Activated gamma-delta T cell treated with Interleukin-2 at 50 U/mL for 16 hours (primary cell): ENCODE measurements at regions not wholly inside any gene's neighbourhood (a gene's known extent, or its start where the extent isn't known, plus 50 kb on each side); places are given as distances from the start of the nearest gene placed in this dataset.

Source experiments
- DNase-seq: peaks from one replicate; pipeline ENCODE4 v3.0.0-alpha.2; 2020

- DNase-seq: no peak
These were observed 167.7 kb upstream of the SLC14A2 start for GRCh38 chr18:45447355-45448265.

GRCh38 chr18:45448871-45449270 is 166.4 kb upstream of the SLC14A2 start:
- DNase-seq: no peak

- no peak for DNase-seq
These were observed 165.7 kb upstream of the SLC14A2 start for GRCh38 chr18:45449418-45450227.

- DNase-seq: no peak
These were observed 158.9 kb upstream of the SLC14A2 start for GRCh38 chr18:45456090-45457021.

- DNase-seq: no peak
These were observed 157.2 kb upstream of the SLC14A2 start for GRCh38 chr18:45458033-45458432.

- DNase-seq: no peak
These were observed 153.1 kb upstream of the SLC14A2 start for GRCh38 chr18:45462179-45462578.

GRCh38 chr18:45463451-45463850 is 151.8 kb upstream of the SLC14A2 start:
- no peak for DNase-seq

- DNase-seq: no peak
These were observed 150.7 kb upstream of the SLC14A2 start for GRCh38 chr18:45464619-45465018.

GRCh38 chr18:45467293-45467692 is 148.0 kb upstream of the SLC14A2 start:
- DNase-seq: no peak

- no peak for DNase-seq
These were observed 147.3 kb upstream of the SLC14A2 start for GRCh38 chr18:45467945-45468344.

GRCh38 chr18:45478889-45479288 is 136.4 kb upstream of the SLC14A2 start:
- DNase-seq: no peak

GRCh38 chr18:45480219-45481015 is 134.9 kb upstream of the SLC14A2 start:
- DNase-seq: no peak

- no peak for DNase-seq
These were observed 133.5 kb upstream of the SLC14A2 start for GRCh38 chr18:45481821-45482220.

- no peak for DNase-seq
These were observed 133.0 kb upstream of the SLC14A2 start for GRCh38 chr18:45482286-45482685.

GRCh38 chr18:45487581-45487980 is 127.7 kb upstream of the SLC14A2 start:
- DNase-seq: no peak

GRCh38 chr18:45488645-45489044 is 126.6 kb upstream of the SLC14A2 start:
- no peak for DNase-seq

GRCh38 chr18:45493830-45494229 is 121.4 kb upstream of the SLC14A2 start:
- DNase-seq: no peak

- DNase-seq: no peak
These were observed 120.5 kb upstream of the SLC14A2 start for GRCh38 chr18:45494811-45495210.

- no peak for DNase-seq
These were observed 118.5 kb upstream of the SLC14A2 start for GRCh38 chr18:45496741-45497140.

GRCh38 chr18:45497595-45498286 is 117.5 kb upstream of the SLC14A2 start:
- DNase-seq: no peak

- no peak for DNase-seq
These were observed 117.0 kb upstream of the SLC14A2 start for GRCh38 chr18:45498287-45498658.
